A549 (cell line): ENCODE measurements at regions not wholly inside any gene's neighbourhood (a gene's known extent, or its start where the extent isn't known, plus 50 kb on each side); places are given as distances from the start of the nearest gene placed in this dataset.

Experiments used
- CTCF ChIP-seq: fragments of >200 bp; sonication (Bioruptor Twin); formaldehyde crosslinking; IDR thresholded peaks from 3 replicates; pipeline ENCODE4 v1.5.1; 2016
- EP300 ChIP-seq, 2 experiments: fragments of >200 bp; sonication (Bioruptor Twin); formaldehyde crosslinking; IDR thresholded peaks; 2 replicates in 1 of 2; 3 replicates in 1 of 2; pipeline ENCODE4 v1.6.1; 2016 to 2017
- KDM1A ChIP-seq: fragments of 200-600 bp; sonication (generic); IDR thresholded peaks from 2 replicates; pipeline ENCODE4 v1.6.1; 2016; ENCODE audit warnings: low read depth, mild to moderate bottlenecking
- KDM5A ChIP-seq: fragments of 200-600 bp; sonication (generic); IDR thresholded peaks from 2 replicates; pipeline ENCODE4 v1.6.1; 2016; ENCODE audit warnings: antibody characterized with exemption, mild to moderate bottlenecking
- MAX ChIP-seq: IDR thresholded peaks from 2 replicates; pipeline ENCODE4 v1.6.1; 2012
- POLR2A ChIP-seq: IDR thresholded peaks from 2 replicates; pipeline ENCODE4 v1.6.1; 2012; ENCODE audit warnings: mild to moderate bottlenecking, low read length

GRCh38 chr2:128541448-128541847, 222.8 kb upstream of the HS6ST1 start:
- TF ChIP-seq CTCF (no peak), KDM1A (no peak), EP300 (IDR thresholded peaks at IDR 0.05) (no peak), POLR2A (no peak), MAX (no peak), KDM5A (no peak)
